ENCODE measurements at regions not wholly inside any gene's neighbourhood (a gene's known extent, or its start where the extent isn't known, plus 50 kb on each side); places are given as distances from the start of the nearest gene placed in this dataset.

DNA sequence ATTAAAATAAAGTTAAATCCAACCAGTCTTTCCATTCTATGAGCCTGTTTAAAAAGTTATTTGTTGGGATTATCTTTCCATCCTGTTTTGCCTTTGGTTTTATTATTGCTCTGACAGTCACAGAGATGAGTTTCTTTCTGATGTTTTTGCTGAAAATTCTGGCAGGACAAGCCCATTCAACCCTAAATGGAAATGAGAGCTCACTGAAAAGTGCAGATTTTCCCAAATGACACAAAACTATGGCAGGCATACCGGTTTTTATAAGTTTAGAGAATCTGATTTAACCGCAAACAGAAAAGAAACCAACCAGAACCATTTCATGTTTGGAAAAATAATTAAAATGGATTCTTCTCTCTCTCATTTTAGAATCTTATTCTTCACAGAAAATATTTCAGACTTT lies 238.1 kb upstream of the SGO1 start:
- no peak for TF ChIP-seq CTCF (IDR thresholded peaks at IDR 0.05)
- intact Hi-C loops (cut with DNase I; ENCODE audit: low total_unique reads), result no loop called here
- H3K27me3 ChIP-seq, result no peaks in the 10 kb centered on the region
- H3K9me3 ChIP-seq, result peaks cover 0 to 8% (median 0%) of the 10 kb centered on the region in 3 donors
- H3K27ac ChIP-seq, result no peak overlapping the region
- no peaks in the 10 kb centered on the region for H3K36me3 ChIP-seq
- DNase-seq, result no peak
- no peak overlapping the region for H3K4me3 ChIP-seq
- no peaks in the 10 kb centered on the region for H3K4me1 ChIP-seq

DNA sequence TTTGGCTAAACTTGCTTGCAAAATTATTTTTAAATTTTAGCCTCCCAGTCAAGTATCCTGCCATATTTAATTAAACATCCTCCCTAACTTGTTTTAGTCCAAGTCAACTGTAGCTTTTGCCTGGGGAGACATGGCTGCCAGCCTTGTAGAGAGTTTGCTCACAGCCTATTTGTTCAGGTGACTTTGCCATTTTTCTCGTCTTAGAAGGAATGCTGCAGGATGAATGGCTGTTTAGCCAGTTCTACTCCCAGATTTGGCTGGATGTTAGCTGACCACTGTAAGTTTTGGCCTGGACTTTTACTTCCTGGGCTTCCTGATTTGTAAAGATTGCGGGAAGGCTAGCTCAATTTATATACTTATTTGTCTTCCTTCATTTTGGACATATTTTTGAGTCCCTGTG lies 236.4 kb upstream of the SGO1 start:
- Histone ChIP-seq H3K27me3 (no peaks in the 10 kb centered on the region), H3K4me3 (no peak overlapping the region), H3K9me3 (no peaks in the 10 kb centered on the region), H3K36me3 (no peaks in the 10 kb centered on the region), H3K4me1 (no peaks in the 10 kb centered on the region), H3K27ac (no peak overlapping the region)
- TF ChIP-seq CTCF (IDR thresholded peaks at IDR 0.05), result no peak
- intact Hi-C loops (cut with DNase I; ENCODE audit: low total_unique reads), result no loop called here
- DNase-seq, result no peak

DNA sequence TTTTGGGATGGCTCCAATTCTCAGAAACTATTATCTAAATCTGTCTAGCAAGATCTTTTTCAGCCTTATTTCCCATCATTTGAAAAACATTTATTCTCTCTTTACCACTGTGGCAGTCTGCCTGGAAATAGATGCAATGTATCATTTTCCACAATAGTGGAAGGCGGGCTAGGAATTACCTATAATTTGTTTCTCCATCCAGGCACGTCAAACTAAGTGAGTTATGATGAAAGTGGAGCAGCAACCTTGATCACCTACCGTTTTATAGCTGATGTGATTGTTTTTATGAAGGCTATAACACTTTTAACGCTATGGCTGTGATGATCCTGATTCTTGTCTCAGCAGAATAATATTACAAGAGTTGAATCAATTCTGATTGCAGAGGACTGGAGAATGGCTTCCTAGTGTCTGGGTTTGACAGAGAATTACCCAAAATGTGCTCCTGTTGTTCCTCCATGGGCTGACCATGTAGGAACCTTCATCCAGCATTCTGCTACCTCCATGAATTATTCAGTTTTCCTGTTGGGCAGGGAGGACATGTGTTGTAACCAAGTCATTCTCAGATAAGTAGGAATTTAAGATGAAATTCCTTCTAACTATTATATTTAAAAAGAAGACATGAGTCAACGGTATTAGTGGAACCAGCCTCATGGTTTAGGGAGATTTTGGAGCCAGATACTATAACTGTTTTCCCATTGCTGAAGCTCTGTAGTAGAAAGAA lies 231.5 kb upstream of the SGO1 start:
- TF ChIP-seq CTCF (IDR thresholded peaks at IDR 0.05), result no peak
- Histone ChIP-seq H3K4me1 (no peaks in the 10 kb centered on the region), H3K27ac (no peak overlapping the region), H3K9me3 (no peaks in the 10 kb centered on the region), H3K36me3 (no peaks in the 10 kb centered on the region), H3K27me3 (no peaks in the 10 kb centered on the region), H3K4me3 (no peak overlapping the region)
- DNase-seq, result no peak
- intact Hi-C loops (cut with DNase I; ENCODE audit: low total_unique reads), result no loop called here

GRCh38 chr3:20406611-20407011 lies 220.6 kb upstream of the SGO1 start:
- H3K4me1 ChIP-seq, result no peaks in the 10 kb centered on the region
- intact Hi-C loops (cut with DNase I; ENCODE audit: low total_unique reads), result no loop called here
- H3K36me3 ChIP-seq, result no peaks in the 10 kb centered on the region
- no peak overlapping the region for H3K27ac ChIP-seq
- DNase-seq, result no peak
- no peak for TF ChIP-seq CTCF (IDR thresholded peaks at IDR 0.05)
- H3K4me3 ChIP-seq, result no peak overlapping the region
- H3K27me3 ChIP-seq, result no peaks in the 10 kb centered on the region
- no peaks in the 10 kb centered on the region for H3K9me3 ChIP-seq

DNA sequence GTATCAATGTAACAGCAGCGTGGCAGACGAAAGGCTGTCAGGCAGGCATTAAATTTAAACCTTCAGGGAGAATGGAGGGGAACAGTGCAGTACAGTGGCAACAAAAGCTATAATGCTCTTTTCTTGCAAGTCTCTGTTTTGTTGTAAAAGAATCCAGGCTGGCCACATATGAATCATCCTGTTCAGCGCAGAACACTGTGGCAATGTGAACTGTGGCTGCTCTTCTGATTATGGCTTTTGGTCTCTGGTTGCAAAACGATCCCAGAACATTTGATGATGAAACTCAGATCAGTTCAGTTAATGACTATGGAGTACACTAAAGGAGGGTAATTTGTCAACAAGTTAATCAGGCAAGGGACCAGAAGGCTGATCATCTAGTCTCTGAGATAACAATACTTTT lies 219.7 kb upstream of the SGO1 start:
- TF ChIP-seq CTCF (IDR thresholded peaks at IDR 0.05), result no peak
- intact Hi-C loops (cut with DNase I; ENCODE audit: low total_unique reads), result no loop called here
- no peak for DNase-seq
- Histone ChIP-seq H3K27me3 (no peaks in the 10 kb centered on the region), H3K36me3 (no peaks in the 10 kb centered on the region), H3K4me3 (no peak overlapping the region), H3K27ac (no peak overlapping the region), H3K4me1 (peaks cover 0 to 6% (median 0%) of the 10 kb centered on the region in 4 donors), H3K9me3 (no peaks in the 10 kb centered on the region)

DNA sequence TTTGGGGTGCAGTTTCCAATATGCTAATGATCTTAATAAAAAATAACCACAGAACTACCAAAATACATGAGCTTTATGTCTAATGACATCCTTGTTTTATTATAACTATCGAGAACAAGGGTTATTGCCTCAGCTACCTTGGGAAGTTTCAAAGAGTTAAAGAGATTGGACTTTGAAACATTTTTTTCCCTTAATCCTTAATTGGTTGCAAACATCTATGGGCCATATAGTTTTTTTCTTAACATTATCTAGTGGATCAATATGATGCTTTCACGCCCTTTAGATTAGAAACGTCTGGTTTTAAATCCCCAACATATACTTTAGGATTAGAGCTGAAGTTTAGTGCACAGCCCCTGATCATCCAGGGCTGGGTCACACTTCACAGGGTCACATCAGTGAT lies 219.2 kb upstream of the SGO1 start:
- no peak for DNase-seq
- intact Hi-C loops (cut with DNase I; ENCODE audit: low total_unique reads), result no loop called here
- H3K4me3 ChIP-seq, result no peak overlapping the region
- no peak for TF ChIP-seq CTCF (IDR thresholded peaks at IDR 0.05)
- no peaks in the 10 kb centered on the region for H3K36me3 ChIP-seq
- peaks cover 0 to 6% (median 1%) of the 10 kb centered on the region in 4 donors for H3K4me1 ChIP-seq
- no peaks in the 10 kb centered on the region for H3K9me3 ChIP-seq
- H3K27ac ChIP-seq, result no peak overlapping the region
- H3K27me3 ChIP-seq, result no peaks in the 10 kb centered on the region

Data from tibial artery (tissue), 4 donors.